ENCODE measurements at regions not wholly inside any gene's neighbourhood (a gene's known extent, or its start where the extent isn't known, plus 50 kb on each side); places are given as distances from the start of the nearest gene placed in this dataset.
"Not testable (repeated sequence)": the region's sequence is repeated elsewhere in the genome, so short reads cannot be mapped to it uniquely, and the experiment has no call there.

- DNase-seq (ENCODE audit: low read depth, low spot score), result not testable (repeated sequence)
These were observed 165.8 kb downstream of the TMEM121 start for GRCh38 chr14:105692110-105692685.

DNA sequence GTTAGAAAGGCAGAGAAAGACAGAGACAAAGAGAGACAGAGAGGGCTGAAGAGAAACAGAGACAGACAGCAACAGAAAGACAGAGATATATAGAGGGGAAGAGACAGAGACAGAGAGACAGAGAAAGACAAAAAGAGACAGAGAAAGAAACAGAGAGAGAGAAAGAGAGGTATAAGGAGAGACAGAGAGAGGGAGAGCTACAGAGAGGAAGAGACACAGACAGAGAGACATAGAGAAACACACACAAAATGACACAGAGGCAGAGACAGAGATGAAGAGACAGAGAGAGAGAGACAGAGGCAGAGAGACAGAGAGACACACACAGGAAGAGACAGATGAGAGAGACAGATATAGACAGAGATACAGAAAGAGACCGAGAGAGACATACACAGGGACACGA is 168.6 kb downstream of the TMEM121 start:
- DNase-seq (ENCODE audit: low read depth, low spot score), result no peak

GRCh38 chr14:105696388-105696787 is 170.0 kb downstream of the TMEM121 start:
- not testable (repeated sequence) for DNase-seq (ENCODE audit: low read depth, low spot score)

DNA sequence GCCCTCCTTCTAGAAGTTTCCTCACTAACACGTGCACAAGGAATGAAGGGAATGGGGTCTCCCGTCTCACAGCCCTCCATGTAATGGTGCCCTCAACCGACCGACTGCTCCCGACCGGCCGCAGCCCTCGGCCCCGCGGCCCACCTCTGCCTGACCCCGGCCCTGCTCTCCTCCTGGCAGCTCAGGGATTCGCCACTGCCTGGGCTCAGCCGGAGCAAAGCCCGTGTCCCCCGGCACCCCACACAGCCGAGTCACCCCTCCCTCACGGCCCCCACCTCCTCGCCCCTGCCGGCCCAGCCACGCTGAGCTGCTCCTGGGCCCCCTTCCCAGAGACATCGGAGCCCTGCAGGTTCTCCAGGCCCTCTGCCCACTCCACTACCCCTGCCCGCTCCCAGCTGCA is 171.0 kb downstream of the TMEM121 start:
- not testable (repeated sequence) for DNase-seq (ENCODE audit: low read depth, low spot score)

DNA sequence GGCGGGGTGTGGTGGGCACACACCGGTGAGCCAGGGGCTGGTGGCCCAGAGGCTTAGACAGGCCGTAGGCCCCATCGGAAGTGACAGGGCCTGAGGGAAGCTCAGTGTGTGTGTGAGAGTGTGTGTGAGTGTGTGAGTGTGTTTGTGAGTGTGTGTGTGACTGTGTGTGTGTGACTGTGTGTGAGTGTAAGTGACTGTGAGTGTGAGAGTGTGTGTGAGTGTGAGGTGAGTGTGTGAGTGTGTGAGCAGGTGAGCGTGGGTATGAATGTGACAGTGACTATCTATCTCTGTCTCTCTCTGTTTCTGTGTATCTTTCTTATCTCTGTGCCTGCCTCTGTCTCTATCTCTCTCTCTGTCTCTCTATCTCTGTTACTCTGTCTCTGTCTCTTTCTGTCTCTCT is 171.6 kb downstream of the TMEM121 start:
- not testable (repeated sequence) for DNase-seq (ENCODE audit: low read depth, low spot score)

GRCh38 chr14:105698940-105699556 is 172.7 kb downstream of the TMEM121 start:
- not testable (repeated sequence) for DNase-seq (ENCODE audit: low read depth, low spot score)

GRCh38 chr14:105699706-105700105 is 173.3 kb downstream of the TMEM121 start:
- not testable (repeated sequence) for DNase-seq (ENCODE audit: low read depth, low spot score)

- DNase-seq (ENCODE audit: low read depth, low spot score), result not testable (repeated sequence)
These were observed 173.8 kb downstream of the TMEM121 start for GRCh38 chr14:105700146-105700545.

GRCh38 chr14:105700622-105701288 is 174.4 kb downstream of the TMEM121 start:
- DNase-seq (ENCODE audit: low read depth, low spot score), result no peak

- no peak for DNase-seq (ENCODE audit: low read depth, low spot score)
These were observed 175.3 kb downstream of the TMEM121 start for GRCh38 chr14:105701456-105702274.

- DNase-seq (ENCODE audit: low read depth, low spot score), result no peak
These were observed 176.0 kb downstream of the TMEM121 start for GRCh38 chr14:105702275-105702817.

DNA sequence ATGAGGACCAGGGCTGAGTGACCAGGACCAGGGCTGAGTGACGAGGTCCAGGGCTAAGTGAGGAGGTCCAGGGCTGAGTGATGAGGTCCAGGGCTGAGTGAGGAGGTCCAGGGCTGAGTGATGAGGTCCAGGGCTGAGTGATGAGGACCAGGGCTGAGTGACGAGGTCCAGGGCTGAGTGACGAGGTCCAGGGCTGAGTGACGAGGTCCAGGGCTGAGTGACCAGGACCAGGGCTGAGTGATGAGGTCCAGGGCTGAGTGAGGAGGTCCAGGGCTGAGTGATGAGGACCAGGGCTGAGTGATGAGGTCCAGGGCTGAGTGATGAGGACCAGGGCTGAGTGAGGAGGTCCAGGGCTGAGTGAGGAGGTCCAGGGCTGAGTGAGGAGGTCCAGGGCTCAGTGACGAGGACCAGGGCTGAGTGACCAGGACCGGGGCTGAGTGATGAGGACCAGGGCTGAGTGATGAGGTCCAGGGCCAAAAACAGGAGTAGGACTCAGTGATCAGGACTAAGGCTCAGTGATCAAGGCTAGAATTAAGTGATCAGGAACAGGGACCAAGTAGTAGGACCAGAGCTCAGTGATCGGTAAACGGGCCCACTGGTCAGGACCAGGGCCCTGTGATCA is 176.8 kb downstream of the TMEM121 start:
- not testable (repeated sequence) for DNase-seq (ENCODE audit: low read depth, low spot score)

GRCh38 chr14:105704091-105704490 is 177.7 kb downstream of the TMEM121 start:
- not testable (repeated sequence) for DNase-seq (ENCODE audit: low read depth, low spot score)

GRCh38 chr14:105704492-105704891 is 178.1 kb downstream of the TMEM121 start:
- DNase-seq (ENCODE audit: low read depth, low spot score), result not testable (repeated sequence)

DNA sequence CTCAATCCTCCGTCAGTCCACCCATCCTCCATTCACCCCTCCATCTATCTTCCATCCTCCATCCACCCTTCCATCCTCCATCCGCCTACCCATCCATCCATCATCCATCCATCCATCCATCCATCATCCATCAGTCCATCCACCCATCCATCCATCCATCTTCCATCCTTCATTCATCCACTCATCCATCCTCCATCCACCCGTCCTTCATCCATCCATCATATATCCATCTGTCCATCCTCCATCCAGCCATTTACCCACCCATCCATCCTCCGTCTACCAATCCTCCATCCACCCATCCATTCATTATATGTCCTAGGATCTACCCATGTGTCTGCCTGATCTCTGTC is 179.1 kb downstream of the TMEM121 start:
- not testable (repeated sequence) for DNase-seq (ENCODE audit: low read depth, low spot score)

DNA sequence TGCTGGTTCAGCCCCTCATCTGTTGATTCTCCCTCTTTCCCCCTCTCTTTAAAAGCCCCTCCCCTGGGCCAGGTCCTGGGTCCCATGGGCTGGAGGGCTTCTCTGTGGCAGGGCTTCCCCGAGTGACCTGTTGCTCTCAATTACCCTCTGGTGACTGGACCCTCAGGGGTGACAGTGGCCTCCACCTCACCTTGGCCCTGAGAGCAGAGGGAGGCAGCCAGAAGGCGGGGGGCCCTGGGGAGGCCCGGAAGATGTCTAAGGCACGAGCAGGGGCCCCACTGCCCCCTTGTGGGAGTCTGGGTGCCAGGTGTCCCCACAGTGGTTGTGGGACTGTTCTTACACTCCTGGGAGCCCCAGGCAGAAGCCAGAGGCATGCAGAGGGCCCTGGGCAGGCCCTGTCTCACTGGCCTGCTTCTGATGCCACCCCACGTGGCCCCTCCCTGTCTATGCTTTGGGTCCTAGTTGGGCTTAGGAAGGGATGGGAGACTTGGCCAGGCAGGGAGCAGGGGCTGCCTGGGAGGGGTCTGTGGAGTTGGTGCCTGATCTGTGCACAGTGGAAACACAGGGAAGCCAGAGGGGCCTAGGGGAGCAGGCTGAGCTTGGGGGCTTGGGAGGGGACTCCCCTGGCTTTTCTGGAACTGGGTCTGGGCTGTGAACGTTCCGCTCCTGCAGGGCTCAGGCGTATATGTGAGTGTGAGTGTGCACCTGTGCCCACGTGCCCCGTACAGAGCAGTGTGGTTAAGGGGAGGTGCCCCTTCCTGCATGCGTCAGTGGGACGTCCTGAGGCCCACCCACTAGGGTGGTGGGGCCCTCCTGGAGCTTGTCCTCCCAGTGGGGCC is 179.7 kb downstream of the TMEM121 start:
- DNase-seq (ENCODE audit: low read depth, low spot score), result not testable (repeated sequence)

- DNase-seq (ENCODE audit: low read depth, low spot score), result not testable (repeated sequence)
These were observed 180.3 kb downstream of the TMEM121 start for GRCh38 chr14:105706701-105707019.

- not testable (repeated sequence) for DNase-seq (ENCODE audit: low read depth, low spot score)
These were observed 180.7 kb downstream of the TMEM121 start for GRCh38 chr14:105707099-105707498.

DNA sequence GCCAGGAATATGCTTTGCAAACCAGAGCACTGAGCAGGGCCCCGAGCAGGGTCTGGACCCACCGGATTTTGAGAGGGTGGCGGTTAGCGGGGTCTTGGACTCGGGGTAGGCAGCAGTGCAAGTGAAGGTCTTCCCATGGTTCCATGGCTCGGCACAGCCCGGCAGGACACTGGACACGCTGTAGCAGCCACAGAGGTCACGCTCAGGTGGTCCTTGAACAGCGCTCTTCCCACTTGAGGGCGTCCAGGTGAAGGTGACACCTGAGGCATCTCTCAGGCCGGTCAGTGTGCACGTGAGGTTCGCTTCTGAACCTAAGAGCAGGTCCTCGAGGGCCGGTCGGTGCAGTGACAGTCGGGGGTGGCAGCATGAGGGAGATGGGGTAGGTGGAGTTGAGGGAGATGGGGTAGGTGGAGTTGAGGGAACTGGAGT is 181.4 kb downstream of the TMEM121 start:
- DNase-seq (ENCODE audit: low read depth, low spot score), result not testable (repeated sequence)

Measured in iPS DF 19.7 (cell line).